H1 (cell line): ENCODE measurements at regions not wholly inside any gene's neighbourhood (a gene's known extent, or its start where the extent isn't known, plus 50 kb on each side); places are given as distances from the start of the nearest gene placed in this dataset.

Source experiments
- MAFK ChIP-seq: IDR thresholded peaks from 2 replicates; pipeline ENCODE4 v1.6.1; 2012; ENCODE audit warnings: low read depth, mild to moderate bottlenecking, improper control_type of control experiment, low read length
- TF ChIP-seq, protein P1 (sequence below): fragments of 300-600 bp; sonication (generic); IDR thresholded peaks from 2 replicates; pipeline ENCODE4 v1.7.1; 2012; ENCODE audit warnings: low read length, moderate library complexity, mild to moderate bottlenecking, inconsistent platforms; ENCODE audit not compliant: insufficient replicate concordance

- TF ChIP-seq, protein P1, sequence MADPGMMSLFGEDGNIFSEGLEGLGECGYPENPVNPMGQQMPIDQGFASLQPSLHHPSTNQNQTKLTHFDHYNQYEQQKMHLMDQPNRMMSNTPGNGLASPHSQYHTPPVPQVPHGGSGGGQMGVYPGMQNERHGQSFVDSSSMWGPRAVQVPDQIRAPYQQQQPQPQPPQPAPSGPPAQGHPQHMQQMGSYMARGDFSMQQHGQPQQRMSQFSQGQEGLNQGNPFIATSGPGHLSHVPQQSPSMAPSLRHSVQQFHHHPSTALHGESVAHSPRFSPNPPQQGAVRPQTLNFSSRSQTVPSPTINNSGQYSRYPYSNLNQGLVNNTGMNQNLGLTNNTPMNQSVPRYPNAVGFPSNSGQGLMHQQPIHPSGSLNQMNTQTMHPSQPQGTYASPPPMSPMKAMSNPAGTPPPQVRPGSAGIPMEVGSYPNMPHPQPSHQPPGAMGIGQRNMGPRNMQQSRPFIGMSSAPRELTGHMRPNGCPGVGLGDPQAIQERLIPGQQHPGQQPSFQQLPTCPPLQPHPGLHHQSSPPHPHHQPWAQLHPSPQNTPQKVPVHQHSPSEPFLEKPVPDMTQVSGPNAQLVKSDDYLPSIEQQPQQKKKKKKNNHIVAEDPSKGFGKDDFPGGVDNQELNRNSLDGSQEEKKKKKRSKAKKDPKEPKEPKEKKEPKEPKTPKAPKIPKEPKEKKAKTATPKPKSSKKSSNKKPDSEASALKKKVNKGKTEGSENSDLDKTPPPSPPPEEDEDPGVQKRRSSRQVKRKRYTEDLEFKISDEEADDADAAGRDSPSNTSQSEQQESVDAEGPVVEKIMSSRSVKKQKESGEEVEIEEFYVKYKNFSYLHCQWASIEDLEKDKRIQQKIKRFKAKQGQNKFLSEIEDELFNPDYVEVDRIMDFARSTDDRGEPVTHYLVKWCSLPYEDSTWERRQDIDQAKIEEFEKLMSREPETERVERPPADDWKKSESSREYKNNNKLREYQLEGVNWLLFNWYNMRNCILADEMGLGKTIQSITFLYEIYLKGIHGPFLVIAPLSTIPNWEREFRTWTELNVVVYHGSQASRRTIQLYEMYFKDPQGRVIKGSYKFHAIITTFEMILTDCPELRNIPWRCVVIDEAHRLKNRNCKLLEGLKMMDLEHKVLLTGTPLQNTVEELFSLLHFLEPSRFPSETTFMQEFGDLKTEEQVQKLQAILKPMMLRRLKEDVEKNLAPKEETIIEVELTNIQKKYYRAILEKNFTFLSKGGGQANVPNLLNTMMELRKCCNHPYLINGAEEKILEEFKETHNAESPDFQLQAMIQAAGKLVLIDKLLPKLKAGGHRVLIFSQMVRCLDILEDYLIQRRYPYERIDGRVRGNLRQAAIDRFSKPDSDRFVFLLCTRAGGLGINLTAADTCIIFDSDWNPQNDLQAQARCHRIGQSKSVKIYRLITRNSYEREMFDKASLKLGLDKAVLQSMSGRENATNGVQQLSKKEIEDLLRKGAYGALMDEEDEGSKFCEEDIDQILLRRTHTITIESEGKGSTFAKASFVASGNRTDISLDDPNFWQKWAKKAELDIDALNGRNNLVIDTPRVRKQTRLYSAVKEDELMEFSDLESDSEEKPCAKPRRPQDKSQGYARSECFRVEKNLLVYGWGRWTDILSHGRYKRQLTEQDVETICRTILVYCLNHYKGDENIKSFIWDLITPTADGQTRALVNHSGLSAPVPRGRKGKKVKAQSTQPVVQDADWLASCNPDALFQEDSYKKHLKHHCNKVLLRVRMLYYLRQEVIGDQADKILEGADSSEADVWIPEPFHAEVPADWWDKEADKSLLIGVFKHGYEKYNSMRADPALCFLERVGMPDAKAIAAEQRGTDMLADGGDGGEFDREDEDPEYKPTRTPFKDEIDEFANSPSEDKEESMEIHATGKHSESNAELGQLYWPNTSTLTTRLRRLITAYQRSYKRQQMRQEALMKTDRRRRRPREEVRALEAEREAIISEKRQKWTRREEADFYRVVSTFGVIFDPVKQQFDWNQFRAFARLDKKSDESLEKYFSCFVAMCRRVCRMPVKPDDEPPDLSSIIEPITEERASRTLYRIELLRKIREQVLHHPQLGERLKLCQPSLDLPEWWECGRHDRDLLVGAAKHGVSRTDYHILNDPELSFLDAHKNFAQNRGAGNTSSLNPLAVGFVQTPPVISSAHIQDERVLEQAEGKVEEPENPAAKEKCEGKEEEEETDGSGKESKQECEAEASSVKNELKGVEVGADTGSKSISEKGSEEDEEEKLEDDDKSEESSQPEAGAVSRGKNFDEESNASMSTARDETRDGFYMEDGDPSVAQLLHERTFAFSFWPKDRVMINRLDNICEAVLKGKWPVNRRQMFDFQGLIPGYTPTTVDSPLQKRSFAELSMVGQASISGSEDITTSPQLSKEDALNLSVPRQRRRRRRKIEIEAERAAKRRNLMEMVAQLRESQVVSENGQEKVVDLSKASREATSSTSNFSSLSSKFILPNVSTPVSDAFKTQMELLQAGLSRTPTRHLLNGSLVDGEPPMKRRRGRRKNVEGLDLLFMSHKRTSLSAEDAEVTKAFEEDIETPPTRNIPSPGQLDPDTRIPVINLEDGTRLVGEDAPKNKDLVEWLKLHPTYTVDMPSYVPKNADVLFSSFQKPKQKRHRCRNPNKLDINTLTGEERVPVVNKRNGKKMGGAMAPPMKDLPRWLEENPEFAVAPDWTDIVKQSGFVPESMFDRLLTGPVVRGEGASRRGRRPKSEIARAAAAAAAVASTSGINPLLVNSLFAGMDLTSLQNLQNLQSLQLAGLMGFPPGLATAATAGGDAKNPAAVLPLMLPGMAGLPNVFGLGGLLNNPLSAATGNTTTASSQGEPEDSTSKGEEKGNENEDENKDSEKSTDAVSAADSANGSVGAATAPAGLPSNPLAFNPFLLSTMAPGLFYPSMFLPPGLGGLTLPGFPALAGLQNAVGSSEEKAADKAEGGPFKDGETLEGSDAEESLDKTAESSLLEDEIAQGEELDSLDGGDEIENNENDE = no peak
- TF ChIP-seq MAFK = no peak
Observed at GRCh38 chr2:145085612-145086011, 565.7 kb upstream of the ZEB2 start (continued).
